Left ventricle myocardium superior (tissue), 1 donor: ENCODE measurements at regions not wholly inside any gene's neighbourhood (a gene's known extent, or its start where the extent isn't known, plus 50 kb on each side); places are given as distances from the start of the nearest gene placed in this dataset.

Experiments used
- ATAC-seq: fragments of 200-7000 bp; cut with Tn5 transposase; one replicate; pipeline ENCODE4 v1.9.1; 2020; ENCODE audit warnings: mild to moderate bottlenecking, moderate library complexity
- DNase-seq: peaks from one replicate; pipeline ENCODE4 v3.0.0-alpha.2; 2020
- intact Hi-C: fragments of 100-400 bp; cut with micrococcal nuclease; formaldehyde crosslinking; loops from one replicate; pipeline ENCODE4 v1.11.0; 2022
- donor health status: DM: no; HTN: yes; CAD: no; lungs with severe emphysema.

DNA sequence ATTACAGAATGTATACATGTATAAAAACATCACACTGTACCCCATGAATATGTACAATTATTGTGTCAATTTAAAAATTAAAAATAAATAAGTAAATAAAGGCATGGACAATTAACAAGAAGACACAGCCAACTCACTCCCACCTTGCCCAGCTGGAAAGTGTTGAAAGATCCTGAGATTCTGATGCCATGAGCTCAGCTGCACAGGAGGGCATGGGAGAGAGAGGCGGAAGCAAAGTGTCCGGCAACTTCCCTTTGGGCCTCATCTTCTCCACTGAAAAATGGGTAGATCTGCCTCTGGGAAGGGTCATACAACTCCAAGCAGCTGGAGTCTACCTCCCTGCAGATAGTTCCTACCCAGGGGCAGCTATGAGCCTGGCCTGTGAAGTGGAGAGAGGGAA lies 277.3 kb downstream of the UACA start:
- ATAC-seq (no peak), DNase-seq (no peak)
- intact Hi-C loops: loop anchor here (5.0 kb wide), 1 partner anchor 1009 kb away; no protein-coding TSS in a partner anchor

DNA sequence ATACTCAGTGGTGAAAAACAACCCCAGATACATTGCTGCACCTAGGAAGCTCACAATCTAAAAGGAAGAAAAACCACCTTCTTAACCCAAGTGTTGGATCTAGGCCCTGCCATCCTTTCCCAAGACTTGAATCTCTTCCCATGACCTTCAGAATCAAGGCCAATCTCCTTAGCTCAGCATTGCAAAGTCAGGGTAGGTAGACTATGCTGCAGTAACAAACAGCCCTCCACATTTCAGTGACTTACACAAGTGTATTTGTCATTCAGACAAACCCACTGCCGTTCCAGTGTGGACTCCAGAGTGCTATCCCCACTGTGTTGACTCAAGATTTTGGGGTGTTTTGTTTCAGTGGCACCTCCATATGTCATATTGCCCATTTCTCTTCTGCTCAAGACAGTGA lies 278.4 kb downstream of the UACA start:
- DNase-seq (no peak), ATAC-seq (no peak)
- intact Hi-C loops: loop anchor here (5.0 kb wide), 1 partner anchor 1008 kb away; no protein-coding TSS in a partner anchor

DNA sequence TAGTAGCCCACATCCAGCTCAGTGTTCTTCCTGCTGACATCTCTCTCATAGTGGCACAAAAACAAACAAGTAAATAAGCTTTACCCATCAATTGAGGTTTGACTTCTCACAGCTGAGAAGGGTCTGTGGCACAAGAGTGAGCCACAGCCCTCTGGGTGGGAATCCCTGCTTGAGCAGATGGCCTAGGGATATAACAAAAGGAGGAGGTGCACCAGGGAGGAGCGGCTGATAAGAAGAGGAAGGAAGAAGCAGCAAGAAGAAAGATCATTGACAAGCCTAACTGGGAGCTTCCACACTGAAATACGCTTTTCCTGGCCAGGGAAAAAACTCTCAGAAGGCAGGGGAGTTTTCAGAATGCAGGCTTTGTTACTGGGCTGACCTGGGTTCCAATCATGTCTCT lies 279.8 kb downstream of the UACA start:
- intact Hi-C loops: no loop called here
- ATAC-seq (no peak), DNase-seq (no peak)

DNA sequence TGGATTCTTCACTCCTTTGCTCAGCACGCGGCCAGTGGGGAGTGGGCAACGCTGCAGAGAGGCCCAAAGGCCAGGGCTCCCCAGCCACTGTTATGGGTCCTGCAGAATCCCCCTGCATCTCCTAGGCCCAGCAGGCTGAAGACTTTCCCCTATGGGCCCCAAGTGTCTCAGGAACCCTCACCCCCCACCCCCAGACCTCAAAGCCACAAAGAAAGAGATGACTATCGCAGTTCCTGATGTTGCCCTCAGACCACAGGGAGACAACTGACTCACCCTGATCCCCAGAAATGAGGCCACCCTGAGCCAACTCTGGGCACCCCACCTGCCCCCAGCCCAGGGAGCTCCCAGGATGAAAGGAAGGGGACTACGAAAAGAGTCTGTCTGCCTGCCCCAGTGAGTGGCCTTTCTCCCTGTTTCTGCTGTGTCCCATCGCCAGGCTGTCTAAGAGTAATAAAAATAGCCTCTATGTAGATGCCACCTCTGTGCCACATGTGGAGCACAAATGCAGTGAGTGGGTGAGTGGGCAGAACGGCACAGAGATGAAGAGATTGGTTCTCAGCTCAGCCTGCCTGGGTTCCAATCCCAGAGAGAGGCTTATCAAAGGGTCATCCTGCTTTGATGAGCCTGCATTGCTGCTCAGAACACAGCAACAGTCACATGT lies 283.0 kb downstream of the UACA start:
- intact Hi-C loops: no loop called here
- no peak for ATAC-seq

DNA sequence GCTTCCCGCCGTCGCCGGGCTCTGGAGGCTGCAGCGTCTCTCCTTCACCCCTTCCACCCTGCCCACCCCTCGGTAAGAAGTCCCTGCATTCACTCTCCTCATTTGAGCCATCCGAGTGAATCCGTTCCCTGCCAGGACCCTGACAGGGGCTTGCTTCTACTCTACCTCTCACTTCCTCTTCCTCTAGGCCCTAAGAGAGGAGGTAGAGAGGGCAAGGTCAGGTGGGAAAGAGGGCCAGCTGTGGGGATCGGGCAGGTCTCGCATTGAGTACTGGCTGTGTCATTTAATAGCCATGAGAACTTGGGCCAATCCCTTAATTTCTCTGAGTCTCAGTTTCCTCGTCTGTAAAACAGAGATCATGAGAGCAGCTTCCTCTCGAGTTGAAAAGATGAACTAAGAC lies 283.6 kb downstream of the UACA start:
- intact Hi-C loops: no loop called here
- no peak for ATAC-seq
- DNase-seq: no peak

More for the DNA sequence above, 283.0 kb downstream of the UACA start:
- no peak for DNase-seq

DNA sequence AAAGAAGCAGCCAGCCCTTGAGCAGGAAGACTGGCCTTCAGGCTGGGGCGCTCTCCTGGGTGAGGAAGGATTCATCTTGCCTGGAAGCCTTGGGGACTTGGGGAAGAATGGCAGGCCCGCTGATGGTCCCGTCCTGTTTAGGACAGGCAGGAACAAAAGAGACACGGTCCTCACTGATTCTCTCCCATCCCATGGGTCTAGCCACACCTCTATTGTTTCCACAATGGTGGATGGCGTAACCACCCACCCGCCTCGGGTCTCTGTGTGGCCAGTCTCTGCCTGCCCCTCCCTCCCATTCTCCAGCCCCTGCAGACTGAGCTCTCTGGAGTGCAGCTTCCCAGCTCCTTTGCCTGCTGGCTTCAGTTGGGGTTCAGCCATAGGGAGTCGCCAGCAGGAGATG lies 284.3 kb downstream of the UACA start:
- ATAC-seq (no peak), DNase-seq (no peak)
- intact Hi-C loops: no loop called here

DNA sequence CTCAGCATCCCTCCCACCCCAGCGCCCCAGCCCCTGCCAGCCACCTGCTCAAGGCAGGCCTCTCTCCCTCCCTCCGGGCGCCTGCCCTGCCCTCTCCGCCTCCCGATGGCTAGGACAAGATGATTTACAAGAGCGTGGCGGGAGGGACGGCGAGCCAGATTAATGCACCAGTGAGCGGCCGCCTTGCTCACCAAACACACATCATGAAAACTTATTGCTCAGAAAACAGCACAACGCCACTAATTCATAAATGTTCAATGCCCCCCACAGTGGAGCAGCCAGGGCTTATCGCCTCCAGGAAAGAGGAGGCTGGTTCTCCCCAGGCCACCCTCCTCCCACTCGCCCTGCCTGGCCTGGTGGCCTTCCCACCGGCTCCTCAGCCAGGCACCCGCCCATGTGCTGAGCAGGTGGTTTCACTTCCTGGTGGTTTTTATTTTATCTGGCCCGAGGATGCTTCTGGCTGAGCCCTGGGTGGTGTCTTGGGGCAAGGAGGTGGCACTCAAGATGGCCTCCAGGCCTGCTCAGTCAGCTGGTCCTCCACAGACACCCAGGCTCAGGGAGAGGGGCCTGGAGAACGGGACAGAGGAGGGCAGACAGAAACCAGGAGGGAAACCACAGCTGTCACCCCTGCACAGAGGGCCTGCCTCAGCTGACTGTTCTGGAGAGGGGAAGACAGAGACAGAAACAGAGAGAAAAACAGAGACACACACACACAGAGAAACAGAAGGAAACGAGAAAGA lies 284.9 kb downstream of the UACA start:
- DNase-seq (peak; percentile 51), ATAC-seq (peak; percentile 58)
- intact Hi-C loops: no loop called here

DNA sequence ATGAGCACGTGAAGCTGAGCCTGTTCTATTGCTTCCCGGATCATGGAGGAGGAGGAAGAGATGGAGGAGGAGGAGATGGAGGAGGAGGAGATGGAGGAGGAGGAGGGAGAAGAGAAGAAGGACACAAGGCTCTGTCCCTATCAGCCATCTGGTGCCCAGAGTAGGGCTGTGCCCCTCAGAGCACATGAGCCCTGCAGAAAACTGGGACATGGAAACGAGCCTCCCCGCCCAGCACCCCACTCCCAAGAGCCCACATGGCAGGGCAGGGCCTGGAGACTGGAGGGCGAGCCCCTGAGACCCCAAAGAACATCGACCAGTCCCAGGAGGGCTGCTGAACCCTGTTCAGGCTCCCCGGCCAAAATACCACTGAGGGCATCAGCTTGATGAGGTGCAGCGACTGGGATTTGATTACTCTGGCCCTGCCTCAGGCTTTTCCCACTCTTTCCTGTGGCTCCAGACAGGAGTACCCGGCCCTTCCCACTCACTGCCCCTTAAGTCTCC lies 285.6 kb downstream of the UACA start:
- intact Hi-C loops: no loop called here
- ATAC-seq: no peak
- DNase-seq: no peak

DNA sequence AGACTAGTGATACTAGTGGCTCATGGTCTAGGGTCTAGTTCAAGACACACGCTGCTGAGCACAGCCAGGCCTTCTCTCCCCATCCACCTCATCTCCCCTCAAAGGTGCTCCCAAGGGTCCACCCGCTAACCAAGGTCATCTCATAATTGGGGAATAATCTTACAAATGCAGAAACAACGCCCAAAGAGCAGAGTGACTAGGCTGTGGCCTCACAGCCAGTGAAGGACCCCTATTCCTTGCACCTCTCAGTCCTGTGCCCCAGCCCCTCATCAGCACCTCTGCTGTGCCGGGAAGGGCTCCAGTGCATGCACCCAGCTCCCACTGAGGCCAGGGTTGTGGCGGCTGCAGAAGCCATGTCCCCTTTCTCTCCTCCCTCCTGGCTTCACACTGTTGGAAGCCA lies 286.9 kb downstream of the UACA start:
- no peak for DNase-seq
- intact Hi-C loops: no loop called here
- ATAC-seq: no peak

DNA sequence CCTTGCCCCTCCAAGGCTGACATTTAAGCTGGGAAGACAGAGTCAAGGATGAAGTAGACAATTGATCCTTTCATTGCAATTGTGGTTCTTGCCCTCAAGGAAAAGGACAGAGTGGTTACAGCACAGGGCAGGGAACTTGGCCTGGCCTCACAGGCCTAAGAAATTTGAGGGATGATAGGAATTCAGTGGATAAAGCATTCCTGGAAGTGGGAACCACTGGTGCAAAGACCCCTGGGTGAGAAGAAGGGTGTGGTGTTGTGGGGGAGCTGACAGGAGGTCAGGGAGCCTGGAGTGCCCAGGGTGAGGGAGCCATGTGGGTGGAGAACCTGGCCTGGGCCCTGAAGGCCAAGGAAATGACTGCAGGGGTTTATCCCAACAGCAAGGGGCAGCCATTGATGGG lies 287.4 kb downstream of the UACA start:
- ATAC-seq (no peak), DNase-seq (no peak)
- intact Hi-C loops: no loop called here

DNA sequence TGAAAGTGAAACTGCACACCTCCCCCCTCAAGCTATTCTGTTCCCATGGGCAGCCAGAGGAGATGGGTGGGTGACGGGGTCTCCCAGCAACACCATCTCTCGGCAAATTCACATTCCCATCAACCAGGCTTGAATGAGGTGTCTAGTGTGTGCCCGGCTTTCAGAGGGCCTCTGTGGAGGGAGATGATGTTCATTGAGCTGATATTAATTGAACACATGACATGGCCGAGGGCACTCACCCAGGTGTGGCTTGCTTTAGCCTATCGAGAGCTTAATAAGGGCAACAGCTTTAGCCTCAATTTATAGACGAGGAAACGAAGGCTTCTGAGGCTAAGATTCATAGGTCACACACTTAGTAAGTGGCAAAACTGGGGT lies 288.0 kb downstream of the UACA start:
- ATAC-seq (no peak), DNase-seq (no peak)
- intact Hi-C loops: no loop called here

DNA sequence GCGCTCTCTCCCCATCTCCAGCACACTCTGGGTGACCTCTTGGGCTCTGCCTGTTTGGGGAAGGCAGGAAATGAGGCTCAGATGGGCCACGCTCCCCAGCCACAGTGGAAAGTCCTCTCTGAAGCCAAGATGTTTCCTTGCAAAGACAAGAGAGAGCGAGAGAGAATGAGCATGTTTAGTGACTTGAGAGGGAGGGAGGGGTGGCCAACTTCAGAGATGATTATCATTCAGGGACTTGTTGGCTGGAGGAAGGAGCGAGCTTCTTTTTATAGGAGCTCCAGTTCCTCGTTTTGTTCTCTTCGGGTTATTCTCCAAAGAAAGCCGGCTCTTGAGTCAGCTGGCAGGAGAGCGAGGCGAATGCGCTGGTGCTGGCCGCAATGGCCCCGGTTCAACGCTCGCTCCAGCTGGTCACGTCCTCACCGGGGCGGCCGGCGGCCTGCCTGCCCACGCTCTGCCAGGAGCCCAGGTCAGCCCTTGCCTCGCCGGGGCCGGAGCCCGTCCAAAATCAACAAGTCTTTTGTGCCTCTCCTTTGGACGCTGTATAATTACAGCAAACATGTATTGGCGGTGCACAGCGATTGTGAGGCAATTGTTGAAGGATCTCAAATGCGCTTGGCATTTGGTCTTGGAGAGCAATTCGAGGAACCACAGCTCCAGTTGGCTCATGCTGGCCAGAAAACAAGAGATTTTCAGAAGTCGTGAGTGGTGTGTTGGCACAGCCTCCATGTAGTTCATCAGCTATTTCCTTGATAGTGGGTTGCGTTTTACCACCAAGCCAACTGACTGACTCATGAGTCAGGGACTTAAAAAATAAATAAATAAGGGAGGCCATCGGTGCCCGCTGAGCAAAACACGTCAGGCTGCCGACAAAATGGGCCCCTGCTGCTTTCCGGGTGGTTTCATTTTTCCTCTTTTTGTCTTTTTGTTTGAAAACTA lies 288.6 kb downstream of the UACA start:
- DNase-seq (peak; percentile 67), ATAC-seq (peak; percentile 55)
- intact Hi-C loops: no loop called here

DNA sequence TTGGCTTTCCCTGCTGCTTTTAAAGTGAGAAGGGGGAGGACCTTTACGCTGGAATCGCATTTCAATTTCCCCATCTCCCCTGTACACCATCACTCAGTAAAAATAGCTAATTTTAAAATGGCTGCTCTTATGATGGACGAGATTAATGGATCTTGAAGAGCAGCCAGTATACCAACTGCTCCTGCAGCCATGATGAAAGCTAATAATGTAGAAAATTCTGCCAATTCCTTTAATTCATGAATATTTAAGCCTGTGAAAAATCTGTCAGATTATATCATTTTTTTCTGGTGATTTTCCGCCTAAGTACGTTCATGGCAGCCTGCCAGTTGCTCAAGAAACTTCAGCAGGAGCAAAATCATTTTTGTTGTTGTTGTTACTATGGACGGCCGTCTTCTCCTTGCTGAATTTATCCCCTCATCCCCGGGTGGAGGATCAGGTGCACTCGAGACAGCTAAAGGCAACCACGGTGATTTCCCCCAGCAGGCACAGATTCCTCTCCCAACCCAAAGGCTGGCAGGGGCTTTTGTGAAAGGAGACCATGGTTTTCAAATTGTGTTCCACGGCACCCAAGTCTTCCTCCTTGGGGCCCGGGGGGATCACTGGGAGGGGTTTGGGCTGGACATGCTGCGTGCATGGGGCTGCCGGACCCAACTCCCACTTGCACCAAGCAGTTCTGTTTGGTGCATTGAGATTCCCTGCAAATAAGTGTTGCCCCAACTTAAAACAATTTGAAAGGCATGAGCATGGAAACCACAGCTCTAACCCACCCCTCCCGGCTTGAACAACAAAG lies 289.6 kb downstream of the UACA start:
- ATAC-seq (no peak), DNase-seq (no peak)
- intact Hi-C loops: no loop called here

DNA sequence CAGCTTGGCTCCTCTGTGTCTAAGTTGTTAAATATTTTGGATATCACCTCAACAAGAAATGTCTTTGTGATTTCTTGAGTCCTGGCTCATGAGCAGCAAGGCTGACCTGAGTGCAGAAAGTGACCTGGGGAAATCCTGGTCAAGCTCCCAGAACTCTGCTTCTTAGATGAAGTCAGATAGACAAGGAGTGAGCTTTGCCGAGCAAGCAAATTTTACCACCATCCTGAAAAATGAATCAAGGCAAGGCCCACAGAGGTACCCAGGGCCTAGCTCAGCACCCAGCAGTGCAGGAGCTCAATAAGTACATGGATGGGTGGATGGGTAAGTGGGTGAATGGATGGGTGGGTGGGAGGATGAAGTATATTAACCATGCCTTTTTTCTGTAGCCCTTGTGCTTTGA lies 291.8 kb downstream of the UACA start:
- intact Hi-C loops: no loop called here
- DNase-seq (no peak), ATAC-seq (no peak)

DNA sequence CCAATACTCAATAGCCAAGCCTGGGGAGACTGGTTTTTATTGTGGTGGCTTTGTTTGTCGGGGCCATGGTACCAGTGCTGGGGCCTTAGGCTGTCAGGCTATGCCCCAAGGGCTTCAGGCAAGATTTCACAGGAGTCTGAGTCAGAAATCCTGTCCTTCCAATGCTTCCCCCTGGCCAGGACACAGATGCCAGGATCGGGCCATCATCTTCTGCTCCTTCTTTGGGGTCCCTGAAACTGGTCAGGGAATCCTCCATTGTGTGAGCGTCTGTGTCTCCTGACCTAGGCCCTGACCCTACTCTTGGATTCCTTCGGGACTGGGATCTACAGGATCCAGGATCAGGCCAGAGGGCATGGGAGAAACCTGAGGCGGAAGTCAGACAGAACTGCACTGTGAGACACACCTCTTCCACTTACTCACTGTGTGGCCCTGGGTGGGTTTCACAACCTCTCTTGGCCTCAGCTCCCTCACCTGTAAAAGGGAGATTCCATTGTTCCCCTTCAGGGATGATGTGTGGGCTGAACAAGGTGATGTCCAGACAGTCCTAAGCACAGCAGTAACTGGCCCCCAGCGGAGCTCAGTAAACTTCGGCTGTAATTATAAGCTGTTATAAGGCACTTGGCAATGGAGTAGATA lies 292.7 kb downstream of the UACA start:
- intact Hi-C loops: no loop called here
- no peak for DNase-seq
- ATAC-seq: no peak

DNA sequence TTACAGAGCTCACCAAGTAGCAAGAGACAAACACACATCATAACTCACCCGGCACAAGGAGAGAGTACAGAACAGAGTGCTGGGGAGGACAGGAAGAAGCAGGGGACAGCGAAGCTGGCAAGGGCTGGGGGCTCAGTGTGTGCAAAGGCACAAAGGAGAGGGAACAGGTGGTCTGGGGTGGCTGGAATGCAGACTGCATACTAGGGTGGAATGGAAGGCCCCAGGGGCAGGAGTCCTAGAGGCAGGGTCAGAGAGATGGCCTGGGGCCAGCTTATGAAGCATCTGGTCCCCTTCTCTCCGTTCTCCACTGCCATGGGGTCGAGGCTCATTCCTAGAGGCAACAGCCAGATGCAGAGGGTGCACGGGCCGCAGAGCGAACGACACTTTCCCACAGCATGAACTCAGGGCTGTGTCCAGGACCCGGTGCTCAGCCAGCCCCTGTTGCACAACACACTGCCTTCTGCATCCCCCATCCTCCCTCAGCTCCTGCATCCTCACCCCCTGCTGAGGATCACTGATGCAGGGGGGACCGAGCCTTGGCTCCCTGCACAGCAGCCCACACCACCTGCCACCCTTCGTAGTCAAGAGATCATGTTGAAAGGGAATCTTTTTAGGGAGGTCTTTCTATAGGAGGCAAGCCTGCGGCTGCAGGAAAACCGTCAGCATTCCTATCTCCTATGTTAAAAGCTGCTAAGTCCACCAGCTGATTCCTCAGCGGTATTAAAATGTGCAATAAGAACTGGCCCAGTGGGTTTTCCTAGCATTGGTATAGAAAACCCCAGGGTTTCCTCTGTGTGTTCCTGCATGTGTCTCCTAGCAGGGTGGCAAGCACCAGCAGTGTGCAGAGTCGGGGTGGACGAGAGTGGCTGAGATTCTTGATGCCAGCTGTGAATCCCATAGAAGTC lies 293.5 kb downstream of the UACA start:
- intact Hi-C loops: no loop called here
- ATAC-seq (no peak), DNase-seq (no peak)

DNA sequence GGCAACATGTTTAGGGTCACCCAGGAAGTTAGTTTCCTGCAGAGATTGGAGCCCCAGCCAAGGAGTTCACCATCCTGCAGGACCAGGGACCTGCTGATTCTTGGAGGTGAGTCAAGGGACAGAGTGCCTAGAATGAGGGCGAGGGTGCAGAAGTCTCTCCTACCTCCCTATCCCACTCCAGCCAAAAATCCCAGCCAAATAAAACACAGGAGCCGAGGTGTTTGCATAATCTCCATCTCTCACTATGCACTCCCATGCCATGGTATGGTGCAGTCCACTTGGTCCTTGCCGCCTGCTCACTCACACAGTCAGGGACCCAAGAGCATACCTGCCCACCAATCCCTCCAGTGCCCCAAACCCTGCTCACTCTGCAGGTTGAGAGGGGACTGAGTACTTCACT lies 294.2 kb downstream of the UACA start:
- ATAC-seq (no peak), DNase-seq (no peak)

More for the DNA sequence above, 294.2 kb downstream of the UACA start:
- intact Hi-C loops: no loop called here
